H1 (cell line): ENCODE measurements at regions not wholly inside any gene's neighbourhood (a gene's known extent, or its start where the extent isn't known, plus 50 kb on each side); places are given as distances from the start of the nearest gene placed in this dataset.

Experiments used
- CTCF ChIA-PET: fragments of 300-600 bp; sonication (Branson Sonifier 250); formaldehyde crosslinking; loops from one replicate; lab custom pipeline; 2021; ENCODE audit not compliant: partially characterized antibody; lab: Charles Lee
- POLR2A ChIA-PET: fragments of 300-600 bp; sonication (Branson Sonifier 250); formaldehyde crosslinking; loops from one replicate; lab custom pipeline; 2021; ENCODE audit warnings: inconsistent platforms; ENCODE audit not compliant: partially characterized antibody; lab: Charles Lee
- DNase-seq, 2 experiments: peaks; one replicate each; pipeline versions ENCODE4 v3.0.0 to v3.0.0-alpha.2; 2010 to 2022; ENCODE audit warnings: low spot score in 2 of 2, low read depth in 1 of 2, mixed read lengths in 1 of 2
- FAIRE-seq: peaks from 2 replicates; lab custom pipeline; 2011; peaks lifted over from hg19 to GRCh38; lab: Jason Lieb, UNC
- H2AFZ ChIP-seq: 2 replicates; pipeline ENCODE4 v1.8.1; 2012; ENCODE audit warnings: low read length, inconsistent platforms
- H2AK5ac ChIP-seq: 2 replicates; pipeline ENCODE4 v1.6.1; 2013; ENCODE audit warnings: low read depth, low read length
- H2BK120ac ChIP-seq: replicated peaks from 2 replicates; pipeline ENCODE3; 2013; ENCODE audit warnings: low read depth, low read length, inconsistent platforms
- H2BK12ac ChIP-seq: 2 replicates; pipeline ENCODE4 v1.6.1; 2013; ENCODE audit warnings: low read depth, low read length
- H2BK15ac ChIP-seq: 2 replicates; pipeline ENCODE4 v1.6.1; 2013; ENCODE audit warnings: low read length
- H2BK20ac ChIP-seq: 2 replicates; pipeline ENCODE4 v1.6.1; 2013; ENCODE audit warnings: low read length
- H2BK5ac ChIP-seq: 2 replicates; pipeline ENCODE4 v1.6.1; 2013; ENCODE audit warnings: low read depth, low read length
- H3K14ac ChIP-seq: 2 replicates; pipeline ENCODE4 v1.6.1; 2013; ENCODE audit warnings: inconsistent platforms; ENCODE audit not compliant: insufficient read length
- H3K18ac ChIP-seq: 2 replicates; pipeline ENCODE4 v1.6.1; 2013; ENCODE audit warnings: low read length; ENCODE audit errors: extremely low read depth
- H3K23ac ChIP-seq: 2 replicates; pipeline ENCODE4 v1.6.1; 2013; ENCODE audit warnings: inconsistent platforms; ENCODE audit not compliant: insufficient read length
- H3K23me2 ChIP-seq: 2 replicates; pipeline ENCODE4 v1.6.1; 2013; ENCODE audit warnings: low read depth, low read length
- H3K27ac ChIP-seq: 2 replicates; pipeline ENCODE4 v1.6.1; 2011; ENCODE audit warnings: low read depth, low read length, inconsistent platforms
- H3K27me3 ChIP-seq, 4 experiments: replicated peaks in 1 of 4; 1 replicate in 1 of 4; 2 replicates in 3 of 4; pipeline versions ENCODE4 v1.6.1 to v1.8.1; 2011 to 2013; ENCODE audit warnings: low read length in 3 of 4, mild to moderate bottlenecking in 3 of 4, inconsistent platforms in 2 of 4, mixed read lengths in 2 of 4, moderate library complexity in 1 of 4; ENCODE audit not compliant: control insufficient read depth in 3 of 4, insufficient read depth in 3 of 4; ENCODE audit errors: extremely low read depth in 1 of 4
- H3K36me3 ChIP-seq, 4 experiments: 2 replicates each; pipeline versions ENCODE4 v1.6.1 to v1.8.1; 2011 to 2013; ENCODE audit warnings: mild to moderate bottlenecking in 4 of 4, low read length in 3 of 4, moderate library complexity in 2 of 4, control low read depth in 1 of 4, inconsistent platforms in 1 of 4; ENCODE audit not compliant: insufficient read depth in 4 of 4, control insufficient read depth in 2 of 4
- H3K4ac ChIP-seq: replicated peaks from 2 replicates; pipeline ENCODE3; 2013; ENCODE audit warnings: low read length, low read depth, mixed read lengths, inconsistent platforms; ENCODE audit not compliant: insufficient read length
- H3K4me1 ChIP-seq, 4 experiments: replicated peaks in 1 of 4; 1 replicate in 1 of 4; 2 replicates in 3 of 4; pipeline versions ENCODE4 v1.6.1 to v1.8.1; 2011 to 2013; ENCODE audit warnings: low read length in 3 of 4, inconsistent platforms in 2 of 4, mixed read lengths in 1 of 4; ENCODE audit not compliant: insufficient read depth in 4 of 4, control insufficient read depth in 3 of 4
- H3K4me2 ChIP-seq, 2 experiments: 2 replicates each; pipeline versions ENCODE4 v1.6.1 to v1.8.1; 2011 to 2013; ENCODE audit warnings: low read depth in 2 of 2, low read length in 2 of 2, control low read depth in 1 of 2, inconsistent platforms in 1 of 2, mild to moderate bottlenecking in 1 of 2; ENCODE audit not compliant: insufficient read depth in 1 of 2
- H3K4me3 ChIP-seq, 4 experiments: fragments of 200-600, 300-600 bp in 1 of 4; sonication (generic), shearing (Covaris generic), sonication (Bioruptor Twin) in 1 of 4; 2 replicates each; pipeline versions ENCODE4 v1.5.1 to v1.8.1; 2011 to 2016; ENCODE audit warnings: low read length in 4 of 4, low read depth in 3 of 4, control low read depth in 2 of 4, inconsistent platforms in 2 of 4, mild to moderate bottlenecking in 2 of 4, mixed read lengths in 1 of 4, moderate library complexity in 1 of 4; ENCODE audit not compliant: insufficient read depth in 2 of 4; ENCODE audit errors: extremely low read depth in 1 of 4
- H3K56ac ChIP-seq: replicated peaks from 2 replicates; pipeline ENCODE3; 2013; ENCODE audit warnings: low read depth, mild to moderate bottlenecking, mixed read lengths, low read length, inconsistent platforms; ENCODE audit not compliant: insufficient read length
- H3K79me1 ChIP-seq: 2 replicates; pipeline ENCODE4 v1.6.1; 2013; ENCODE audit warnings: low read depth, low read length, control low read depth
- H3K79me2 ChIP-seq, 2 experiments: 2 replicates each; pipeline versions ENCODE4 v1.6.1 to v1.8.1; 2012 to 2013; ENCODE audit warnings: low read length in 2 of 2, mild to moderate bottlenecking in 2 of 2, inconsistent platforms in 1 of 2; ENCODE audit not compliant: insufficient read depth in 2 of 2, control insufficient read depth in 1 of 2
- H3K9ac ChIP-seq, 4 experiments: replicated peaks in 1 of 4; 1 replicate in 1 of 4; 2 replicates in 3 of 4; pipeline versions ENCODE4 v1.6.1 to v1.8.1; 2011 to 2013; ENCODE audit warnings: low read depth in 3 of 4, low read length in 3 of 4, control low read depth in 2 of 4, mild to moderate bottlenecking in 2 of 4, moderate library complexity in 2 of 4, inconsistent platforms in 1 of 4; ENCODE audit errors: extremely low read depth in 1 of 4
- H3K9me3 ChIP-seq, 2 experiments: 2 replicates each; pipeline versions ENCODE4 v1.6.1 to v1.8.1; 2012 to 2013; ENCODE audit warnings: mild to moderate bottlenecking in 2 of 2, moderate library complexity in 2 of 2, control low read depth in 1 of 2, inconsistent platforms in 1 of 2, low read depth in 1 of 2, low read length in 1 of 2, mixed read lengths in 1 of 2; ENCODE audit not compliant: insufficient read depth in 2 of 2
- H4K20me1 ChIP-seq, 2 experiments: replicated peaks in 1 of 2; 2 replicates each; pipeline versions ENCODE3 to v1.8.1; 2011 to 2013; ENCODE audit warnings: inconsistent platforms in 2 of 2, low read length in 2 of 2, mild to moderate bottlenecking in 1 of 2; ENCODE audit not compliant: insufficient read depth in 2 of 2, control insufficient read depth in 1 of 2
- H4K5ac ChIP-seq: 2 replicates; pipeline ENCODE4 v1.6.1; 2013; ENCODE audit warnings: low read length, low read depth, mixed read lengths, inconsistent platforms; ENCODE audit not compliant: insufficient read length
- H4K8ac ChIP-seq: 2 replicates; pipeline ENCODE4 v1.8.0; 2013; ENCODE audit warnings: mild to moderate bottlenecking, moderate library complexity, low read length, inconsistent platforms; ENCODE audit not compliant: insufficient read depth; ENCODE audit errors: extremely low read depth
- H4K91ac ChIP-seq: replicated peaks from 2 replicates; pipeline ENCODE3; 2013; ENCODE audit warnings: low read length, mixed read lengths, inconsistent platforms; ENCODE audit not compliant: insufficient read length
- CEBPB ChIP-seq: IDR thresholded peaks from 2 replicates; pipeline ENCODE4 v1.6.1; 2012; ENCODE audit warnings: low read depth, low read length
- JUND ChIP-seq: IDR thresholded peaks from 2 replicates; pipeline ENCODE4 v1.6.1; 2011; ENCODE audit warnings: mild to moderate bottlenecking, improper control_type of control experiment, low read length
- KDM4A ChIP-seq: IDR thresholded peaks from one replicate; pipeline ENCODE4 v1.7.1; 2012; ENCODE audit warnings: low read depth, mild to moderate bottlenecking, moderate library complexity, low read length, inconsistent platforms; ENCODE audit not compliant: severe bottlenecking
- POLR2A ChIP-seq, 2 experiments: IDR thresholded peaks; 1 replicate in 1 of 2; 2 replicates in 1 of 2; pipeline ENCODE4 v1.6.1; 2011; ENCODE audit warnings: low read depth in 2 of 2, low read length in 2 of 2, mild to moderate bottlenecking in 2 of 2; ENCODE audit errors: control extremely low read depth in 1 of 2
- YY1 ChIP-seq: IDR thresholded peaks from 2 replicates; pipeline ENCODE4 v1.6.1; 2011; ENCODE audit warnings: low read depth, mild to moderate bottlenecking, low read length
- WGBS, 2 experiments: shearing (Covaris generic) in 1 of 2; methylation state at CpG; one replicate each; pipeline versions ENCODE4 v1.1.6 to v1.1.7; 2013 to 2015; ENCODE audit warnings: low lambda C conversion rate in 2 of 2, mixed read lengths in 2 of 2, inconsistent platforms in 1 of 2, low coverage in 1 of 2, missing lambda C conversion rate in 1 of 2; ENCODE audit not compliant: insufficient replicate concordance in 2 of 2, insufficient coverage in 1 of 2, insufficient read length in 1 of 2; ENCODE audit errors: extremely low coverage in 1 of 2, missing lambda C conversion rate in 1 of 2; 5-methylcytosine and 5-hydroxymethylcytosine counted together

DNA sequence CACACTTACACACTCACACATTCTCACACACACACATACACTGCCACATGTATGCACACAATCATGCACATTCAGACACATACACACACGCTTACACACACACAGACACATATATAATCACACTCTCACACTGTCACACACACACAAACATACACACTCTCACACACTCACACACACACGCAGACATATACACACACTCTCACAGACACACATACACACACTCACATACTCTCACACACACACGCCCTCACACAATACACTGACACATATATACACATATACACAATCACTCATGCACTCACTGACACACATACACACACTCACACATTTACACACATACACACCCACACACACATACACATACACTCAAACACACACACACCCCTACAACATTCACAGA is 435.3 kb upstream of the FRG1 start:
- Histone ChIP-seq H3K9ac (no peak overlapping the region), H3K18ac (no peak overlapping the region), H3K4me3 (no peak overlapping the region), H2BK12ac (no peak overlapping the region), H3K36me3 (no peaks in the 10 kb centered on the region; a peak in 1 of 8 replicates), H4K91ac (no peak overlapping the region), H3K27ac (no peak overlapping the region), H3K4ac (peak overlapping the region; percentile 60), H2AFZ (no peak overlapping the region), H2BK5ac (no peak overlapping the region), H2AK5ac (no peak overlapping the region; the same call in 1 of the 2 replicates), H3K23ac (no peak overlapping the region), H3K9me3 (no peaks in the 10 kb centered on the region), H3K4me2 (no peak overlapping the region), H3K79me2 (no peaks in the 10 kb centered on the region), H4K8ac (no peak overlapping the region), H3K4me1 (no peaks in the 10 kb centered on the region), H2BK120ac (no peak overlapping the region), H3K79me1 (no peaks in the 10 kb centered on the region), H3K23me2 (peaks cover 5% of the 10 kb centered on the region), H4K5ac (no peak overlapping the region), H4K20me1 (peaks cover 0 to 5% of the 10 kb centered on the region in 2 experiments), H2BK15ac (0 out of 2 replicates have a peak overlapping the region, but pooled peaks have one; percentile 74), H3K27me3 (no peaks in the 10 kb centered on the region), H3K56ac (peak overlapping the region; percentile 54), H2BK20ac (no peak overlapping the region), H3K14ac (no peak overlapping the region)
- POLR2A ChIA-PET: no interaction called here
- CTCF ChIA-PET: no interaction called here
- WGBS, 2 experiments: 77 to 100% methylated on average over 1 to 3 of the region's 3 CpGs
- no peak for FAIRE-seq
- TF ChIP-seq YY1: no peak
- TF ChIP-seq CEBPB: no peak
- TF ChIP-seq JUND: no peak
- no peak for TF ChIP-seq POLR2A (IDR thresholded peaks at IDR 0.05; ENCODE audit: control extremely low read depth in 1 of 2, low read depth in 2 of 2, low read length in 2 of 2)
- no peak for TF ChIP-seq KDM4A
- no peak for DNase-seq
